NCI-H82 (cell line): ENCODE measurements at regions not wholly inside any gene's neighbourhood (a gene's known extent, or its start where the extent isn't known, plus 50 kb on each side); places are given as distances from the start of the nearest gene placed in this dataset.
"Not testable (repeated sequence)": the region's sequence is repeated elsewhere in the genome, so short reads cannot be mapped to it uniquely, and the experiment has no call there.

Experiments used
- DNase-seq: peaks from one replicate; lab custom pipeline; 2025; lab: John Stamatoyannopoulos, UW

GRCh38 chr11:81888391-81888790 is 845.3 kb downstream of the FAM181B start:
- DNase-seq = no peak

- no peak for DNase-seq
These were observed 846.0 kb downstream of the FAM181B start for GRCh38 chr11:81887671-81888070.

GRCh38 chr11:81886406-81887075 is 847.1 kb downstream of the FAM181B start:
- DNase-seq = peak; percentile 20

- DNase-seq = peak; percentile 36
These were observed 859.0 kb downstream of the FAM181B start for GRCh38 chr11:81874635-81875034.

GRCh38 chr11:81870815-81871214 is 862.8 kb downstream of the FAM181B start:
- DNase-seq = no peak

GRCh38 chr11:81870066-81870412 is 863.6 kb downstream of the FAM181B start:
- DNase-seq = no peak

GRCh38 chr11:81869351-81870065 is 864.2 kb downstream of the FAM181B start:
- DNase-seq = no peak

- DNase-seq = no peak
These were observed 866.8 kb downstream of the FAM181B start for GRCh38 chr11:81866896-81867295.

GRCh38 chr11:81857386-81857785 is 876.3 kb downstream of the FAM181B start:
- no peak for DNase-seq

- no peak for DNase-seq
These were observed 879.9 kb downstream of the FAM181B start for GRCh38 chr11:81853791-81854190.

- no peak for DNase-seq
These were observed 880.8 kb downstream of the FAM181B start for GRCh38 chr11:81852896-81853295.

GRCh38 chr11:81840380-81840779 is 893.3 kb downstream of the FAM181B start:
- DNase-seq = no peak

- DNase-seq = no peak
These were observed 893.7 kb downstream of the FAM181B start for GRCh38 chr11:81839976-81840375.

- DNase-seq = no peak
These were observed 894.6 kb downstream of the FAM181B start for GRCh38 chr11:81839016-81839415.

- no peak for DNase-seq
These were observed 903.7 kb downstream of the FAM181B start for GRCh38 chr11:81829976-81830375.

- no peak for DNase-seq
These were observed 908.3 kb downstream of the FAM181B start for GRCh38 chr11:81825346-81825745.

- no peak for DNase-seq
These were observed 914.2 kb downstream of the FAM181B start for GRCh38 chr11:81819462-81819861.

- DNase-seq = no peak
These were observed 928.8 kb downstream of the FAM181B start for GRCh38 chr11:81804858-81805257.

- DNase-seq = no peak
These were observed 931.1 kb downstream of the FAM181B start for GRCh38 chr11:81802591-81802990.

GRCh38 chr11:81792416-81792815 is 941.2 kb downstream of the FAM181B start:
- DNase-seq = no peak

GRCh38 chr11:81787584-81788049 is 946.0 kb downstream of the FAM181B start:
- DNase-seq = peak; percentile 0

- peak; percentile 63 for DNase-seq
These were observed 961.5 kb downstream of the FAM181B start for GRCh38 chr11:81772166-81772565.

GRCh38 chr11:81769906-81770305 is 963.8 kb downstream of the FAM181B start:
- DNase-seq = not testable (repeated sequence)
